Mesenchymal stem cell (in vitro differentiated cells and primary cell): ENCODE measurements at regions not wholly inside any gene's neighbourhood (a gene's known extent, or its start where the extent isn't known, plus 50 kb on each side); places are given as distances from the start of the nearest gene placed in this dataset.

ENCODE experiments used
- DNase-seq: peaks from one replicate; pipeline ENCODE4 v3.0.0-alpha.2; 2013
- H2AFZ ChIP-seq: one replicate; pipeline ENCODE4 v1.6.1; 2013; ENCODE audit warnings: low read depth, mild to moderate bottlenecking, control low read depth, inconsistent platforms, low read length, moderate library complexity
- H2AK5ac ChIP-seq: 2 replicates; pipeline ENCODE4 v1.6.1; 2013; ENCODE audit warnings: low read length, moderate library complexity, mild to moderate bottlenecking, inconsistent platforms; ENCODE audit not compliant: severe bottlenecking
- H2BK120ac ChIP-seq: one replicate; pipeline ENCODE4 v1.6.1; 2013; ENCODE audit warnings: low read depth, mild to moderate bottlenecking, inconsistent platforms, low read length, moderate library complexity
- H2BK12ac ChIP-seq, 2 experiments: one replicate each; pipeline ENCODE4 v1.6.1; 2013; ENCODE audit warnings: inconsistent platforms in 2 of 2, low read length in 2 of 2, mild to moderate bottlenecking in 2 of 2, moderate library complexity in 2 of 2, control low read depth in 1 of 2
- H2BK15ac ChIP-seq: one replicate; pipeline ENCODE4 v1.6.1; 2013; ENCODE audit warnings: mild to moderate bottlenecking, low read depth, inconsistent platforms; ENCODE audit not compliant: poor library complexity, severe bottlenecking
- H2BK5ac ChIP-seq: 2 replicates; pipeline ENCODE4 v1.6.1; 2013; ENCODE audit warnings: low read depth, mild to moderate bottlenecking, low read length, control low read depth, inconsistent platforms; ENCODE audit not compliant: poor library complexity, severe bottlenecking
- H3K14ac ChIP-seq, 2 experiments: one replicate each; pipeline ENCODE4 v1.6.1; 2013; ENCODE audit warnings: inconsistent platforms in 2 of 2, low read length in 2 of 2, control low read depth in 1 of 2, mild to moderate bottlenecking in 1 of 2, moderate library complexity in 1 of 2
- H3K18ac ChIP-seq, 2 experiments: one replicate each; pipeline ENCODE4 v1.6.1; 2013; ENCODE audit warnings: inconsistent platforms in 2 of 2, low read length in 2 of 2, control low read depth in 1 of 2, low read depth in 1 of 2, mild to moderate bottlenecking in 1 of 2
- H3K23ac ChIP-seq, 2 experiments: one replicate each; pipeline ENCODE4 v1.6.1; 2013; ENCODE audit warnings: inconsistent platforms in 2 of 2, low read length in 2 of 2, mild to moderate bottlenecking in 2 of 2, moderate library complexity in 2 of 2, control low read depth in 1 of 2
- H3K27ac ChIP-seq: 2 replicates; pipeline ENCODE4 v1.5.1; 2013; ENCODE audit warnings: mild to moderate bottlenecking, moderate library complexity, low read length, control low read depth, inconsistent platforms; ENCODE audit not compliant: poor library complexity, severe bottlenecking
- H3K27me3 ChIP-seq, 2 experiments: 2 replicates each; pipeline versions ENCODE4 v1.6.1 to v1.7.0; 2013; ENCODE audit warnings: low read length in 2 of 2, mild to moderate bottlenecking in 2 of 2, moderate library complexity in 2 of 2, control low read depth in 1 of 2, inconsistent platforms in 1 of 2; ENCODE audit not compliant: control insufficient read depth in 1 of 2, insufficient read depth in 1 of 2
- H3K36me3 ChIP-seq, 2 experiments: 2 replicates each; pipeline versions ENCODE4 v1.6.1 to v1.7.0; 2013; ENCODE audit warnings: low read length in 2 of 2, control low read depth in 1 of 2, inconsistent platforms in 1 of 2, low read depth in 1 of 2, mild to moderate bottlenecking in 1 of 2; ENCODE audit not compliant: insufficient read depth in 2 of 2, control insufficient read depth in 1 of 2
- H3K4ac ChIP-seq, 2 experiments: one replicate each; pipeline ENCODE4 v1.6.1; 2013; ENCODE audit warnings: inconsistent platforms in 2 of 2, low read length in 2 of 2, mild to moderate bottlenecking in 2 of 2, moderate library complexity in 2 of 2, control low read depth in 1 of 2, low read depth in 1 of 2
- H3K4me1 ChIP-seq: 2 replicates; pipeline ENCODE4 v1.6.1; 2013; ENCODE audit warnings: low read depth, low read length, control low read depth; ENCODE audit not compliant: control insufficient read depth, insufficient read depth
- H3K4me2 ChIP-seq: 2 replicates; pipeline ENCODE4 v1.6.1; 2013; ENCODE audit warnings: low read length, mild to moderate bottlenecking, inconsistent platforms; ENCODE audit not compliant: poor library complexity, severe bottlenecking
- H3K4me3 ChIP-seq, 2 experiments: 2 replicates each; pipeline versions ENCODE4 v1.5.1 to v1.7.0; 2013; ENCODE audit warnings: low read length in 2 of 2, mild to moderate bottlenecking in 2 of 2, control low read depth in 1 of 2, low read depth in 1 of 2; ENCODE audit not compliant: insufficient read depth in 1 of 2
- H3K79me1 ChIP-seq: replicated peaks from 2 replicates; pipeline ENCODE4 v1.6.1; 2013; ENCODE audit warnings: mild to moderate bottlenecking, control low read depth, low read length, inconsistent platforms; ENCODE audit not compliant: poor library complexity, severe bottlenecking
- H3K9ac ChIP-seq: 2 replicates; pipeline ENCODE4 v1.7.0; 2013; ENCODE audit warnings: mild to moderate bottlenecking, low read length, moderate library complexity
- H3K9me3 ChIP-seq: 2 replicates; pipeline ENCODE4 v1.7.0; 2013; ENCODE audit warnings: mild to moderate bottlenecking, low read length; ENCODE audit not compliant: control insufficient read depth
- H4K8ac ChIP-seq: one replicate; pipeline ENCODE4 v1.6.1; 2013; ENCODE audit warnings: inconsistent platforms, mild to moderate bottlenecking, low read length, moderate library complexity
- H4K91ac ChIP-seq: one replicate; pipeline ENCODE4 v1.6.1; 2013; ENCODE audit warnings: mild to moderate bottlenecking, low read length, inconsistent platforms
- WGBS: methylation state at CpG from one replicate; pipeline ENCODE4 v1.1.7; 2013; ENCODE audit warnings: mixed read lengths; 5-methylcytosine and 5-hydroxymethylcytosine counted together

- Histone ChIP-seq H3K14ac (no peak overlapping the region), H2BK5ac (no peak overlapping the region), H3K4me3 (no peak overlapping the region), H3K18ac (no peak overlapping the region), H3K36me3 (no peaks in the 10 kb centered on the region), H3K9me3 (peaks cover 3% of the 10 kb centered on the region), H3K9ac (no peak overlapping the region), H2BK12ac (no peak overlapping the region), H3K4ac (no peak overlapping the region), H3K23ac (no peak overlapping the region), H3K27ac (no peak overlapping the region), H2BK120ac (no peak overlapping the region), H4K91ac (no peak overlapping the region), H3K79me1 (no peaks in the 10 kb centered on the region), H3K27me3 (peaks cover 0 to 4% of the 10 kb centered on the region in 2 experiments), H3K4me1 (no peaks in the 10 kb centered on the region), H4K8ac (no peak overlapping the region), H2AFZ (no peak overlapping the region), H2BK15ac (no peak overlapping the region), H3K4me2 (no peak overlapping the region), H2AK5ac (no peak overlapping the region)
- DNase-seq = no peak
- WGBS = 64% methylated on average over 8 of the region's 8 CpGs
These were observed 51.6 kb upstream of the PIWIL1 start for GRCh38 chr12:130286041-130286440.

DNA sequence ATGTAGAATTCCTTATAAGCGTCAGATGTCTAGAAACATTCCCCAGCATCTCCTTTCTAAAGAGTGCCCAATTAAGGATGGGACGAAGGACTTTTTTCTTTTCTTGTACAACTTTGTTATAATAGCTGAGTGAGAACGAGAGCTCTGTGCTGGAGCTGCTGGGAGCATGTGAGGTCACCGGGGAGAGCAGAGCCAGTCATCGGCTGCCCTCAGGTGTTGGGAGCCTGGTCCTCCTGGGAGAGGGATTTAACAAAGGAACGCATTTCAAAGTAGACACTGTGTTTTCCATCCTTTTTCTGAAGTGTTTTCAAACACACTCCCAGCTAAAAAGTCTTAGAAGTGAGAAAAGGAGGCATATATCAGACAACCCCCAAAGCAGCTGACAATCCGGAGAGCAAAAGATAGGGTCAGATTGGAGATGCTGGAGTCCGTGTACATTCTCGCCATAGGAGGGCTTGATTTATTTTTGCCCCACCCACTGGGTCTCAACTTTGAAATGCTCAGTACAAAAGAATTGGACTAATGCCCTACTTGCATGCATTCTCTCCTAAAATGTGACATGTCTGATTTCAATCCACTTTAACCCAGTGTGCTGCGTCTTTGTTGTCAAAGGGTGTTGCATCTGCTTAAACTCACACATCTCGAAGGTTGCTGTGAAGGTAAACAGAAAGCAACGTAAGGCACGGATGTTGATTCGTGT lies 50.8 kb upstream of the PIWIL1 start:
- H3K14ac ChIP-seq = no peak overlapping the region
- H4K91ac ChIP-seq = no peak overlapping the region
- H3K4me3 ChIP-seq = no peak overlapping the region
- no peaks in the 10 kb centered on the region for H3K4me1 ChIP-seq
- no peak overlapping the region for H3K4me2 ChIP-seq
- H3K18ac ChIP-seq = no peak overlapping the region
- no peak overlapping the region for H3K4ac ChIP-seq
- H3K36me3 ChIP-seq = no peaks in the 10 kb centered on the region
- H4K8ac ChIP-seq = no peak overlapping the region
- no peak overlapping the region for H3K27ac ChIP-seq
- H3K23ac ChIP-seq = no peak overlapping the region
- H2AK5ac ChIP-seq = no peak overlapping the region
- H3K79me1 ChIP-seq = no peaks in the 10 kb centered on the region
- 72% methylated on average over 9 of the region's 14 CpGs for WGBS
- H2BK15ac ChIP-seq = no peak overlapping the region
- no peak for DNase-seq
- H2BK12ac ChIP-seq = no peak overlapping the region
- no peak overlapping the region for H2BK5ac ChIP-seq
- no peak overlapping the region for H2BK120ac ChIP-seq
- H3K27me3 ChIP-seq = peaks cover 0 to 4% of the 10 kb centered on the region in 2 experiments
- H3K9ac ChIP-seq = no peak overlapping the region
- H3K9me3 ChIP-seq = peaks cover 3% of the 10 kb centered on the region
- H2AFZ ChIP-seq = no peak overlapping the region
